ENCODE measurements at regions not wholly inside any gene's neighbourhood (a gene's known extent, or its start where the extent isn't known, plus 50 kb on each side); places are given as distances from the start of the nearest gene placed in this dataset.

DNA sequence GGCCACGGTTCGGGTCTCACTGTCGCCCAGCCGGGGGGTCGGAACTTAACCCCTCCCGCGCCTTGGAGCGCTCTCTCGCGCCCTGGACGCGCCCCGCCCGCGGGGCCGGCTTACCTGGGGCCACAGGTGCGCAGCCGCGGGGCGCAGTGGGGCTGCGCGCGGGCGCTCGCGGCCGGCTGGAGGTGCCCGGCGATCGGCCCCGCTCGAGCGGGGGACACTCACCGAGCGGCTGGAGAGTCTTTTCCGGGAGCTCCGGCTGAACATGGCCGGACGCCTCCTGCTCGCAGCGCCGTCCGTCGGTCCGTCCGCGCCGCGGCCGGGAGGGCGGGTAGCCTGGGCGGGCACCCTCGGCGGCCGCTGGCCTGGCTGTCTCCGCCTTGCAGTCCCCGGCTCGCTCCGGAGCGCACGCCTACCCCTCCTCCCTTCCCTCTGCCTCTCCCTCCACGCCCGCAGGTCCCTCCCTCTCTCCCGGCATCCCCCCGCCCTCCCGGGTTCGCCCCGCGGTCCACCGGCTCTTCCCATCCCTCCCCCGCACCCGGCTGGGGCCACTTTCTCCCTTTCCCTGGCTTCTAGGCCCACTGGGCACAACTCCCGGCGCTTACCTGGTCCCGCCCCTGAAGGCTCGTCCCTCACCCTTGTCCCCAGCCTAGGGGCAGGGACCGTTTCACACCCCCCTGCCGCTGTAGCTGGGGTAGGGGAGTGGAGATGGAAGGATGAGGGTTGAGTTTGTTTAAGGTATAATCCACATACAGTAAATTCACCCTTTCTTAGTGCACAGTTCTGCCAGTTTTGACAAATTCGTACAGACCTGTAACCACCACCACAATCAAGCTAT is 220.1 kb upstream of the PRICKLE2 start:
- Mint-ChIP-seq H3K36me3 (ENCODE audit: insufficient read depth) (no peaks in the 10 kb centered on the region), H3K4me3 (ENCODE audit: low read depth) (peak overlapping the region; percentile 83), H3K27ac (no peak overlapping the region), H3K4me1 (ENCODE audit: low read depth) (peaks cover 35% of the 10 kb centered on the region), H3K27me3 (peaks cover 26% of the 10 kb centered on the region), H3K9me3 (ENCODE audit: low read depth) (no peaks in the 10 kb centered on the region)
- peak; percentile 55 for DNase-seq (ENCODE audit: low spot score, unreplicated experiment)
- no peak for TF ChIP-seq CTCF (IDR thresholded peaks at IDR 0.05; ENCODE audit: unreplicated experiment)

GRCh38 chr3:64444490-64445108 is 219.3 kb upstream of the PRICKLE2 start:
- Mint-ChIP-seq H3K36me3 (ENCODE audit: insufficient read depth) (no peaks in the 10 kb centered on the region), H3K9me3 (ENCODE audit: low read depth) (no peaks in the 10 kb centered on the region), H3K4me3 (ENCODE audit: low read depth) (peak overlapping the region; percentile 83), H3K27ac (peak overlapping the region; percentile 90), H3K4me1 (ENCODE audit: low read depth) (peaks cover 39% of the 10 kb centered on the region), H3K27me3 (peaks cover 26% of the 10 kb centered on the region)
- DNase-seq (ENCODE audit: low spot score, unreplicated experiment), result peak; percentile 12
- no peak for TF ChIP-seq CTCF (IDR thresholded peaks at IDR 0.05; ENCODE audit: unreplicated experiment)

- no peak for TF ChIP-seq CTCF (IDR thresholded peaks at IDR 0.05; ENCODE audit: unreplicated experiment)
- peak overlapping the region; percentile 83 for H3K4me3 Mint-ChIP-seq (ENCODE audit: low read depth)
- no peak overlapping the region for H3K27ac Mint-ChIP-seq
- peaks cover 46% of the 10 kb centered on the region for H3K4me1 Mint-ChIP-seq (ENCODE audit: low read depth)
- no peaks in the 10 kb centered on the region for H3K9me3 Mint-ChIP-seq (ENCODE audit: low read depth)
- H3K36me3 Mint-ChIP-seq (ENCODE audit: insufficient read depth), result no peaks in the 10 kb centered on the region
- DNase-seq (ENCODE audit: low spot score, unreplicated experiment), result no peak
- H3K27me3 Mint-ChIP-seq, result peaks cover 23% of the 10 kb centered on the region
Observed at GRCh38 chr3:64443546-64444381, 218.5 kb upstream of the PRICKLE2 start.

- no peak for DNase-seq (ENCODE audit: low spot score, unreplicated experiment)
- Mint-ChIP-seq H3K4me3 (ENCODE audit: low read depth) (peak overlapping the region; percentile 3), H3K27me3 (peaks cover 11% of the 10 kb centered on the region), H3K27ac (peak overlapping the region; percentile 9), H3K4me1 (ENCODE audit: low read depth) (peaks cover 54% of the 10 kb centered on the region), H3K36me3 (ENCODE audit: insufficient read depth) (no peaks in the 10 kb centered on the region), H3K9me3 (ENCODE audit: low read depth) (no peaks in the 10 kb centered on the region)
- no peak for TF ChIP-seq CTCF (IDR thresholded peaks at IDR 0.05; ENCODE audit: unreplicated experiment)
Observed at GRCh38 chr3:64441861-64442260, 216.6 kb upstream of the PRICKLE2 start.

- no peak for TF ChIP-seq CTCF (IDR thresholded peaks at IDR 0.05; ENCODE audit: unreplicated experiment)
- no peak overlapping the region for H3K4me3 Mint-ChIP-seq (ENCODE audit: low read depth)
- H3K36me3 Mint-ChIP-seq (ENCODE audit: insufficient read depth), result peaks cover 5% of the 10 kb centered on the region
- peaks cover 55% of the 10 kb centered on the region for H3K4me1 Mint-ChIP-seq (ENCODE audit: low read depth)
- DNase-seq (ENCODE audit: low spot score, unreplicated experiment), result no peak
- H3K27ac Mint-ChIP-seq, result no peak overlapping the region
- peaks cover 7% of the 10 kb centered on the region for H3K27me3 Mint-ChIP-seq
- peaks cover 3% of the 10 kb centered on the region for H3K9me3 Mint-ChIP-seq (ENCODE audit: low read depth)
Observed at GRCh38 chr3:64440498-64440897, 215.2 kb upstream of the PRICKLE2 start.

Data from progenitor cell of endocrine pancreas (in vitro differentiated cells).